Sigmoid colon (tissue), 6 donors: ENCODE measurements at regions not wholly inside any gene's neighbourhood (a gene's known extent, or its start where the extent isn't known, plus 50 kb on each side); places are given as distances from the start of the nearest gene placed in this dataset.

Experiments used
- DNase-seq: peaks from one replicate; pipeline ENCODE4 v3.0.0-alpha.2; 2019
- H3K27ac ChIP-seq, 4 donors: fragments of 200-600 bp; sonication (generic); one replicate each; pipeline ENCODE4 v1.5.1; 2016 to 2019; ENCODE audit warnings: mild to moderate bottlenecking in 1 of 4
- H3K27me3 ChIP-seq, 3 donors: fragments of 200-600 bp; sonication (generic); one replicate each; pipeline ENCODE4 v1.5.1; 2019; ENCODE audit warnings: mild to moderate bottlenecking in 1 of 3
- H3K36me3 ChIP-seq, 4 donors: fragments of 200-600 bp; sonication (generic); one replicate each; pipeline ENCODE4 v1.5.1; 2016 to 2019
- H3K4me1 ChIP-seq, 4 donors: fragments of 200-600 bp; sonication (generic); one replicate each; pipeline ENCODE4 v1.5.1; 2017 to 2019
- H3K4me3 ChIP-seq, 4 donors: fragments of 200-600 bp; sonication (generic); one replicate each; pipeline ENCODE4 v1.5.1; 2017 to 2019; ENCODE audit warnings: mild to moderate bottlenecking in 2 of 4, moderate library complexity in 1 of 4
- H3K9me3 ChIP-seq, 4 donors: fragments of 200-600 bp in 3 of 4; sonication (generic) in 3 of 4; one replicate each; pipeline versions ENCODE4 v1.5.1 to v1.6.1; 2013 to 2019
- CTCF ChIP-seq, 4 experiments: fragments of 450-650 bp in 3 of 4; fragments of 200-600 bp in 1 of 4; IDR thresholded peaks; one replicate each; pipeline ENCODE4 v1.5.1; 2016 to 2019; ENCODE audit warnings: antibody characterized with exemption in 4 of 4, mild to moderate bottlenecking in 3 of 4, moderate library complexity in 2 of 4
- EP300 ChIP-seq, 4 donors: sonication (generic); formaldehyde crosslinking; IDR thresholded peaks; one replicate each; pipeline ENCODE4 v1.6.1; 2017; ENCODE audit warnings: antibody characterized with exemption in 4 of 4
- POLR2A ChIP-seq, 2 donors: fragments of 450-650 bp; IDR thresholded peaks; one replicate each; pipeline ENCODE4 v1.6.1; 2016; ENCODE audit warnings: antibody characterized with exemption in 2 of 2, mild to moderate bottlenecking in 2 of 2, moderate library complexity in 2 of 2
- POLR2AphosphoS5 ChIP-seq, 4 donors: sonication (generic); formaldehyde crosslinking; IDR thresholded peaks; one replicate each; pipeline ENCODE4 v1.6.1; 2017; ENCODE audit warnings: antibody characterized with exemption in 4 of 4
- WGBS, 2 donors: extraction: QIAGEN DNeasy Blood & Tissue Kit; methylation state at CpG; one replicate each; pipeline ENCODE4 v1.1.7; 2013; 5-methylcytosine and 5-hydroxymethylcytosine counted together
- intact Hi-C: fragments of 100-400 bp; cut with DNase I; formaldehyde crosslinking; loops from one replicate; pipeline ENCODE4 v1.15.1; 2023
- donor health status: healthy with polysubstance abuse.
- donor health status: healthy.

- DNase-seq = no peak
- Histone ChIP-seq H3K4me3 (no peak overlapping the region), H3K4me1 (no peaks in the 10 kb centered on the region), H3K36me3 (no peaks in the 10 kb centered on the region), H3K9me3 (no peaks in the 10 kb centered on the region), H3K27ac (no peak overlapping the region), H3K27me3 (no peaks in the 10 kb centered on the region)
- TF ChIP-seq CTCF (IDR thresholded peaks at IDR 0.05) (no peak), POLR2A (IDR thresholded peaks at IDR 0.05) (no peak), POLR2AphosphoS5 (IDR thresholded peaks at IDR 0.05) (no peak), EP300 (IDR thresholded peaks at IDR 0.05) (no peak)
- WGBS, 2 donors = 91 to 94% methylated on average over 11 of the region's 11 CpGs
- intact Hi-C loops = no loop called here
Measured at GRCh38 chr5:14075937-14076336, 67.2 kb upstream of the TRIO start.

DNA sequence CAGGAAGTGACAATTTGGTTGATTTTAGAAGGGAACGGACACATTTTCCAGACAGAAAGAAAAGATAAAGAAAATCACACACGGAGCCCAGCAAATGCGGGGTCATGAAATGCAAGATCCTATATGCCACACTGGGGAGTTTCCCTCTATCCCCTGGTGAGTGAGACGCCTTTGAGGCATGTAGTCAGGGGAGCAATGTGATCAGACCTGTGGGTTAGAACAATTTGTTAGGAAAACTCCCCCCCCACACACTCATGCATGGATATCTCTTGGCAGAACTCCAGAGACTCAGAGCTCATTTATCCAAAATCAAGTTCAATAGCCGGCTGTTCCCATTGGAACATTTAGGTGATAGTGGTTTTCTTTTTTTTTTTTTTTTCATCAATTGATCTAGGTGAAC lies 71.7 kb upstream of the TRIO start:
- Histone ChIP-seq H3K4me3 (no peak overlapping the region), H3K4me1 (no peaks in the 10 kb centered on the region), H3K36me3 (no peaks in the 10 kb centered on the region), H3K9me3 (no peaks in the 10 kb centered on the region), H3K27me3 (no peaks in the 10 kb centered on the region), H3K27ac (no peak overlapping the region)
- TF ChIP-seq EP300 (IDR thresholded peaks at IDR 0.05) = no peak
- TF ChIP-seq POLR2A (IDR thresholded peaks at IDR 0.05) = no peak
- TF ChIP-seq POLR2AphosphoS5 (IDR thresholded peaks at IDR 0.05) = no peak
- TF ChIP-seq CTCF (IDR thresholded peaks at IDR 0.05) = no peak
- WGBS, 2 donors = 91 to 95% methylated on average over 5 of the region's 5 CpGs
- DNase-seq = no peak
- intact Hi-C loops = no loop called here

GRCh38 chr5:14069021-14069420 lies 74.1 kb upstream of the TRIO start:
- TF ChIP-seq EP300 (IDR thresholded peaks at IDR 0.05) = no peak
- TF ChIP-seq POLR2A (IDR thresholded peaks at IDR 0.05) = no peak
- TF ChIP-seq CTCF (IDR thresholded peaks at IDR 0.05) = no peak
- no peak for TF ChIP-seq POLR2AphosphoS5 (IDR thresholded peaks at IDR 0.05)

GRCh38 chr5:14068136-14068535 lies 75.0 kb upstream of the TRIO start:
- Histone ChIP-seq H3K27ac (no peak overlapping the region), H3K27me3 (no peaks in the 10 kb centered on the region), H3K36me3 (no peaks in the 10 kb centered on the region), H3K4me1 (no peaks in the 10 kb centered on the region), H3K9me3 (no peaks in the 10 kb centered on the region), H3K4me3 (no peak overlapping the region)
- TF ChIP-seq EP300 (IDR thresholded peaks at IDR 0.05) = no peak
- no peak for TF ChIP-seq POLR2A (IDR thresholded peaks at IDR 0.05)
- intact Hi-C loops = no loop called here
- 90 to 91% methylated on average over 4 of the region's 4 CpGs for WGBS, 2 donors
- no peak for DNase-seq

More at GRCh38 chr5:14069021-14069420, 74.1 kb upstream of the TRIO start:
- Histone ChIP-seq H3K27ac (no peak overlapping the region), H3K36me3 (no peaks in the 10 kb centered on the region), H3K4me1 (no peaks in the 10 kb centered on the region), H3K27me3 (no peaks in the 10 kb centered on the region), H3K9me3 (no peaks in the 10 kb centered on the region), H3K4me3 (no peak overlapping the region)
- WGBS, 2 donors = 75 to 83% methylated on average over 7 of the region's 7 CpGs
- intact Hi-C loops = no loop called here
- no peak for DNase-seq

DNA sequence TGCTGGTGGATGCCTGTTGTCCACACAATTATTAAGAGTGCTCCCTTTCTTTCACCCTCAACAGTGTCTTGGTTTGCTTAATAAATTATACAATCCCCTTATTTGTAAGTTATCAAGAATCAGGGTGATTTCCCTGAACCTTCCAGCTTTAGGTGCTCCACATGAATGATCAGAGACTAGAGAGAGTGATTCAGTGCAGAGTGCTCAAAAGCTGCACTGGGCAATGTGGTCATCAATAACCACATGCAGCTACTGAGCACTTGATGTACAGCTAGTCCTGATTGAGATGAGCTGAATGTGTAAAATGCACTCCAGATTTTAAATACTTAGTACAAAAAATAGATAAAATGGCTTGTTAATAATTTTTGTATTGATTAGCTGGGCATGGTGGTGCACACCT lies 76.8 kb upstream of the TRIO start:
- Histone ChIP-seq H3K4me3 (no peak overlapping the region), H3K36me3 (no peaks in the 10 kb centered on the region), H3K27ac (no peak overlapping the region), H3K9me3 (no peaks in the 10 kb centered on the region), H3K4me1 (no peaks in the 10 kb centered on the region), H3K27me3 (no peaks in the 10 kb centered on the region)
- intact Hi-C loops = no loop called here
- no peak for TF ChIP-seq CTCF (IDR thresholded peaks at IDR 0.05)
- no peak for TF ChIP-seq POLR2A (IDR thresholded peaks at IDR 0.05)
- no peak for TF ChIP-seq EP300 (IDR thresholded peaks at IDR 0.05)
- no peak for TF ChIP-seq POLR2AphosphoS5 (IDR thresholded peaks at IDR 0.05)
- DNase-seq = no peak
